OCI-LY1 (cell line): ENCODE measurements at regions not wholly inside any gene's neighbourhood (a gene's known extent, or its start where the extent isn't known, plus 50 kb on each side); places are given as distances from the start of the nearest gene placed in this dataset.

ENCODE experiments used
- H2AFZ ChIP-seq: fragments of 200-600 bp; sonication (generic), shearing (Covaris generic); 2 replicates; pipeline ENCODE4 v1.6.0; 2014; ENCODE audit warnings: antibody characterized with exemption, mild to moderate bottlenecking, low read length
- H3F3A ChIP-seq: fragments of 200-600 bp; sonication (generic), shearing (Covaris generic); 2 replicates; pipeline ENCODE4 v1.6.0; 2014; ENCODE audit warnings: mild to moderate bottlenecking, antibody characterized with exemption, low read length, moderate library complexity; ENCODE audit not compliant: insufficient read depth
- H3K27ac ChIP-seq: fragments of 200-600 bp; sonication (generic); 2 replicates; pipeline ENCODE4 v1.5.1; 2014; ENCODE audit warnings: low read length, mixed run types, mild to moderate bottlenecking, low read depth; ENCODE audit not compliant: poor library complexity, severe bottlenecking
- H3K27me3 ChIP-seq: fragments of 200-600 bp; sonication (generic); 2 replicates; pipeline ENCODE4 v1.6.0; 2014; ENCODE audit warnings: antibody characterized with exemption, mild to moderate bottlenecking, low read length, moderate library complexity; ENCODE audit not compliant: insufficient read depth
- H3K36me3 ChIP-seq: fragments of 200-600 bp; sonication (generic); 2 replicates; pipeline ENCODE4 v1.6.1; 2014; ENCODE audit warnings: mild to moderate bottlenecking, antibody characterized with exemption, low read length, moderate library complexity, mixed read lengths; ENCODE audit not compliant: insufficient read depth
- H3K4me1 ChIP-seq: fragments of 200-600 bp; sonication (generic); 2 replicates; pipeline ENCODE4 v1.5.1; 2014; ENCODE audit warnings: mild to moderate bottlenecking, low read length, moderate library complexity; ENCODE audit not compliant: insufficient read depth, severe bottlenecking
- H3K4me2 ChIP-seq: fragments of 200-600 bp; sonication (generic), shearing (Covaris generic); 2 replicates; pipeline ENCODE4 v1.6.1; 2014; ENCODE audit warnings: low read length
- H3K4me3 ChIP-seq: fragments of 200-600 bp; sonication (generic); 2 replicates; pipeline ENCODE4 v1.5.1; 2014; ENCODE audit warnings: low read length, low read depth, mild to moderate bottlenecking, mixed read lengths; ENCODE audit not compliant: poor library complexity, severe bottlenecking
- H3K79me2 ChIP-seq: fragments of 200-600 bp; shearing (Covaris generic); 2 replicates; pipeline ENCODE4 v1.6.1; 2016; ENCODE audit warnings: mixed run types, low read length, mixed read lengths; ENCODE audit not compliant: insufficient read depth
- H3K9ac ChIP-seq: fragments of 200-600 bp; sonication (generic), shearing (Covaris generic); 2 replicates; pipeline ENCODE4 v1.6.1; 2014; ENCODE audit warnings: mild to moderate bottlenecking, low read length, mixed read lengths
- H3K9me2 ChIP-seq: fragments of 200-600 bp; sonication (generic), shearing (Covaris generic); 2 replicates; pipeline ENCODE4 v1.6.1; 2014; ENCODE audit warnings: low read depth, mild to moderate bottlenecking, low read length, mixed read lengths
- H3K9me3 ChIP-seq: fragments of 200-600 bp; shearing (Covaris generic); 2 replicates; pipeline ENCODE4 v1.6.1; 2014; ENCODE audit warnings: low read length, mixed read lengths
- H4K20me1 ChIP-seq: fragments of 200-600 bp; sonication (generic), shearing (Covaris generic); 2 replicates; pipeline ENCODE4 v1.6.0; 2016; ENCODE audit warnings: mild to moderate bottlenecking, low read length; ENCODE audit not compliant: insufficient read depth
- CTCF ChIP-seq: fragments of 200-600 bp; sonication (generic), shearing (Covaris generic); IDR thresholded peaks from 2 replicates; pipeline ENCODE4 v1.5.1; 2017; ENCODE audit warnings: mild to moderate bottlenecking, antibody characterized with exemption, low read length, moderate library complexity, mixed read lengths
- EZH2 ChIP-seq: fragments of 200-600 bp; sonication (generic), shearing (Covaris generic); IDR thresholded peaks from 2 replicates; pipeline ENCODE4 v1.8.0; 2017; ENCODE audit warnings: borderline replicate concordance, mixed run types, mild to moderate bottlenecking, antibody characterized with exemption, low read length, moderate library complexity, mixed read lengths

GRCh38 chr18:51278045-51278649, 80.7 kb upstream of the MEX3C start:
- H3K79me2 ChIP-seq = no peaks in the 10 kb centered on the region
- H3K9ac ChIP-seq = no peak overlapping the region
- no peaks in the 10 kb centered on the region for H3F3A ChIP-seq
- no peak overlapping the region for H2AFZ ChIP-seq
- TF ChIP-seq CTCF (peak; percentile 83), EZH2 (no peak)
- no peak overlapping the region for H3K27ac ChIP-seq
- H3K4me3 ChIP-seq = no peak overlapping the region
- no peaks in the 10 kb centered on the region for H3K9me3 ChIP-seq
- no peaks in the 10 kb centered on the region for H3K27me3 ChIP-seq
- H3K9me2 ChIP-seq = no peaks in the 10 kb centered on the region
- no peaks in the 10 kb centered on the region for H4K20me1 ChIP-seq
- H3K4me2 ChIP-seq = no peak overlapping the region
- H3K36me3 ChIP-seq = no peaks in the 10 kb centered on the region
- peaks cover 10% of the 10 kb centered on the region for H3K4me1 ChIP-seq

- Histone ChIP-seq H3K79me2 (no peaks in the 10 kb centered on the region), H3K27me3 (no peaks in the 10 kb centered on the region), H2AFZ (no peak overlapping the region), H3K9me3 (no peaks in the 10 kb centered on the region), H3K36me3 (no peaks in the 10 kb centered on the region), H3F3A (no peaks in the 10 kb centered on the region), H3K27ac (no peak overlapping the region), H4K20me1 (no peaks in the 10 kb centered on the region), H3K9ac (no peak overlapping the region), H3K4me2 (no peak overlapping the region), H3K9me2 (no peaks in the 10 kb centered on the region), H3K4me3 (no peak overlapping the region), H3K4me1 (peaks cover 10% of the 10 kb centered on the region)
- TF ChIP-seq EZH2 (no peak), CTCF (no peak)
These were observed 82.0 kb upstream of the MEX3C start for GRCh38 chr18:51279367-51279984.

GRCh38 chr18:51287818-51288508, 90.5 kb upstream of the MEX3C start:
- Histone ChIP-seq H3K27me3 (no peaks in the 10 kb centered on the region; the same call in 1 of the 2 replicates), H3K4me2 (no peak overlapping the region), H3K36me3 (no peaks in the 10 kb centered on the region), H2AFZ (no peak overlapping the region), H3K9ac (no peak overlapping the region), H3K27ac (no peak overlapping the region), H3F3A (no peaks in the 10 kb centered on the region), H3K9me3 (peaks cover 2% of the 10 kb centered on the region; the same call in 1 of the 2 replicates), H4K20me1 (no peaks in the 10 kb centered on the region), H3K4me1 (no peaks in the 10 kb centered on the region), H3K4me3 (no peak overlapping the region), H3K9me2 (no peaks in the 10 kb centered on the region), H3K79me2 (no peaks in the 10 kb centered on the region)
- TF ChIP-seq CTCF = no peak
- no peak for TF ChIP-seq EZH2
